ENCODE measurements at regions not wholly inside any gene's neighbourhood (a gene's known extent, or its start where the extent isn't known, plus 50 kb on each side); places are given as distances from the start of the nearest gene placed in this dataset.

DNA sequence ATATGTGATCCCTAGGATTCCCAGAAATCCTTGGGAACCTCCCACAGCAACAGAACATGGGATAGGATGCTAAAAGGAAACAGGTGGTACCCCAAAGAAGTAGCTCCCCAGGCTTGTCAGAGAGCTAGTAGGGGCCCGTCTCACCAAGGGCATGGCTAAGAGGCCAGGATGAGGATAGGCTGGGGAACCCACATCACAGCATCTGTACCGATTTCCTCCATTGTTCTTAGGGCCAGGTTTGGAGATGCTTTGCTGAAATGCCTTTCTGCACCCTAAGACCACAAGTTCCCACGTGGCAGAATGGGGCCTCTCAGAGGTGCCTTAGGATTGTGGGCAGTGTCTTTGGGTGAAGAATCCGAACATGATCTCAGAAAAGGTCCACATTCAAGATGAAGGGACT lies 169.5 kb downstream of the HS3ST3B1 start:
- TF ChIP-seq CTCF (IDR thresholded peaks at IDR 0.05) (no peak), POLR2A (IDR thresholded peaks at IDR 0.05) (no peak)

Measured in right lobe of liver (tissue), 4 donors.